HEK293T (cell line): ENCODE measurements at regions not wholly inside any gene's neighbourhood (a gene's known extent, or its start where the extent isn't known, plus 50 kb on each side); places are given as distances from the start of the nearest gene placed in this dataset.

Experiments used
- ELF4 ChIP-seq: fragments of 450-650 bp; IDR thresholded peaks from 2 replicates; pipeline ENCODE4 v1.6.1; 2017; ENCODE audit warnings: antibody characterized with exemption
- FOXM1 ChIP-seq: fragments of 450-650 bp; IDR thresholded peaks from 2 replicates; pipeline ENCODE4 v1.6.1; 2017; ENCODE audit warnings: mild to moderate bottlenecking, borderline replicate concordance
- TARDBP ChIP-seq: fragments of 450-650 bp; IDR thresholded peaks from 2 replicates; pipeline ENCODE4 v1.6.1; 2016

DNA sequence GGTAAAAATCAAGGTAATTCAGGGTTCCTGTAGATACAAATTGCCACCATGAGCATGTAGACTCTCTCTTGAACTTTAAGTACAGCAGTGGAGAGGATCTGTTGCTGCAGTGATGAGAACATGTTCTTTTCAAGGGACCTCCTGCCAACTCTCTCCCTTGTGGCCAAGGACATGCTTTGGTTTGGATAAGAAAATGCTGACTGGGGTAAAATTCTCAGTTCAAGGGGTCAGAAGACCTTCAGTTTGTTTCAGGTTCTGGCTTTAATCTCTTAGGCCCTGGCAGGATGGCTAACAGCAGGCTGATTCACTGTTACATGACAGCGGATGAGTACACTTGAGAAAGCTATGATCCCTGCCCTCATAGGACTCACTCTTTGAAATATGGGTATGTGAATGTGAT lies 299.2 kb upstream of the NMUR2 start:
- no peak for TF ChIP-seq ELF4
- no peak for TF ChIP-seq TARDBP
- no peak for TF ChIP-seq FOXM1
